Endothelial cell of umbilical vein (primary cell): ENCODE measurements at regions not wholly inside any gene's neighbourhood (a gene's known extent, or its start where the extent isn't known, plus 50 kb on each side); places are given as distances from the start of the nearest gene placed in this dataset.

Experiments
- EZH2 ChIP-seq: IDR thresholded peaks from 2 replicates; pipeline ENCODE4 v1.6.1; 2012; ENCODE audit warnings: borderline replicate concordance, low read depth, mild to moderate bottlenecking, moderate library complexity, low read length, inconsistent platforms; ENCODE audit not compliant: severe bottlenecking
- JUN ChIP-seq: IDR thresholded peaks from 2 replicates; pipeline ENCODE4 v1.6.1; 2011; ENCODE audit warnings: borderline replicate concordance, low read depth; ENCODE audit not compliant: insufficient read length, insufficient read depth
- POLR2A ChIP-seq: IDR thresholded peaks from 2 replicates; pipeline ENCODE4 v1.6.1; 2012; ENCODE audit warnings: low read depth, mild to moderate bottlenecking, control low read depth, low read length
- POLR2AphosphoS5 ChIP-seq: IDR thresholded peaks from 2 replicates; pipeline ENCODE4 v1.6.1; 2012; ENCODE audit warnings: low read depth, mild to moderate bottlenecking, control low read depth, low read length, moderate library complexity; ENCODE audit not compliant: insufficient read depth
- TF ChIP-seq, protein P1 (sequence below), 2 donors: IDR thresholded peaks; 1 replicate in 1 of 2; 2 replicates in 1 of 2; pipeline ENCODE4 v1.5.1; 2011; ENCODE audit warnings: low read length in 2 of 2, mild to moderate bottlenecking in 2 of 2, moderate library complexity in 2 of 2, control low read depth in 1 of 2, inconsistent platforms in 1 of 2, low read depth in 1 of 2; ENCODE audit not compliant: insufficient read depth in 1 of 2; ENCODE audit errors: extremely low read depth in 1 of 2
- TF ChIP-seq, protein P2 (sequence below): IDR thresholded peaks from 2 replicates; pipeline ENCODE4 v1.6.1; 2011; ENCODE audit not compliant: insufficient read depth, insufficient read length

DNA sequence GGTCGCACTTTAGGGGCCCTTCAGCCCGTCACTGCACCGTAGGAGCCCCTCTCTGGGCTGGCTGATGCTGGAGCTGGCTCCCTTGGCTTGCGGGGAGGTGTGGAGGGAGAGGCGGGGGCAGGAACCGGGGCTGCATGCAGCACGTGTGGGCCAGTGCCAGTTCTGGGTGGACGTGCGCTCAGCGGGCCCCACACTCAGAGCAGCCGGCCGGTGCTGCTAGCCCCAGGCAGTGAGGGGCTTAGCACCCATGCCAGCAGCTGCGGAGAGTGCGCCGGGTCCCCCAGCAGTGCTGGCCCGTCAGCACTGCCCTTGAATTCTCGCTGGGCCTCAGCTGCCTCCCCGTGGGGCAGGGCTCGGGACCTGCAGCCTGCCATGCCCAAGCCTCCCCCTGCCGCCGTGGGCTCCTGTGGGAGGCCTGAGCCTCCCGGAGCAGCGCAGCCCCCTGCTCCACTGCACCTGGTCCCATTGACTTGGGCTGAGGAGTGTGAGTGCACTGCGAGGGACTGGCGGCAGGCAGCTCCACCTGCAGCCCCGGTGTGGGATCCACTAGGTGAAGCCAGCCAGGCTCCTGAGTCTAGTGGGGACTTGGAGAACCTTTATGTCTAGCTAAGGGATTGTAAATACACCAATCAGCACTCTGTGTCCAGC, 108.8 kb upstream of the RASGEF1B start:
- TF ChIP-seq JUN (no peak), EZH2 (no peak), POLR2A (no peak), POLR2AphosphoS5 (no peak)
- TF ChIP-seq, protein P1, sequence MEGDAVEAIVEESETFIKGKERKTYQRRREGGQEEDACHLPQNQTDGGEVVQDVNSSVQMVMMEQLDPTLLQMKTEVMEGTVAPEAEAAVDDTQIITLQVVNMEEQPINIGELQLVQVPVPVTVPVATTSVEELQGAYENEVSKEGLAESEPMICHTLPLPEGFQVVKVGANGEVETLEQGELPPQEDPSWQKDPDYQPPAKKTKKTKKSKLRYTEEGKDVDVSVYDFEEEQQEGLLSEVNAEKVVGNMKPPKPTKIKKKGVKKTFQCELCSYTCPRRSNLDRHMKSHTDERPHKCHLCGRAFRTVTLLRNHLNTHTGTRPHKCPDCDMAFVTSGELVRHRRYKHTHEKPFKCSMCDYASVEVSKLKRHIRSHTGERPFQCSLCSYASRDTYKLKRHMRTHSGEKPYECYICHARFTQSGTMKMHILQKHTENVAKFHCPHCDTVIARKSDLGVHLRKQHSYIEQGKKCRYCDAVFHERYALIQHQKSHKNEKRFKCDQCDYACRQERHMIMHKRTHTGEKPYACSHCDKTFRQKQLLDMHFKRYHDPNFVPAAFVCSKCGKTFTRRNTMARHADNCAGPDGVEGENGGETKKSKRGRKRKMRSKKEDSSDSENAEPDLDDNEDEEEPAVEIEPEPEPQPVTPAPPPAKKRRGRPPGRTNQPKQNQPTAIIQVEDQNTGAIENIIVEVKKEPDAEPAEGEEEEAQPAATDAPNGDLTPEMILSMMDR (IDR thresholded peaks at IDR 0.05; ENCODE audit: extremely low read depth in 1 of 2, insufficient read depth in 1 of 2, low read depth in 1 of 2, low read length in 2 of 2), result no peak
- TF ChIP-seq, protein P2, sequence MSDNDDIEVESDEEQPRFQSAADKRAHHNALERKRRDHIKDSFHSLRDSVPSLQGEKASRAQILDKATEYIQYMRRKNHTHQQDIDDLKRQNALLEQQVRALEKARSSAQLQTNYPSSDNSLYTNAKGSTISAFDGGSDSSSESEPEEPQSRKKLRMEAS, result no peak
